DOHH2 (cell line): ENCODE measurements at regions not wholly inside any gene's neighbourhood (a gene's known extent, or its start where the extent isn't known, plus 50 kb on each side); places are given as distances from the start of the nearest gene placed in this dataset.

ENCODE experiments used
- H3F3A ChIP-seq: fragments of 200-600 bp; sonication (generic), shearing (Covaris generic); 2 replicates; pipeline ENCODE4 v1.6.0; 2016; ENCODE audit warnings: antibody characterized with exemption, mild to moderate bottlenecking; ENCODE audit not compliant: control insufficient read depth, insufficient read depth
- H3K27ac ChIP-seq: fragments of 200-600 bp; sonication (generic); 2 replicates; pipeline ENCODE4 v1.5.1; 2014; ENCODE audit warnings: low read depth, mild to moderate bottlenecking, low read length, moderate library complexity
- H3K27me3 ChIP-seq: fragments of 200-600 bp; sonication (generic); 2 replicates; pipeline ENCODE4 v1.6.1; 2014; ENCODE audit warnings: mild to moderate bottlenecking, low read length, mixed read lengths; ENCODE audit not compliant: control insufficient read depth
- H3K36me3 ChIP-seq: fragments of 200-600 bp; sonication (generic); 2 replicates; pipeline ENCODE4 v1.6.1; 2014; ENCODE audit warnings: mild to moderate bottlenecking, low read length, moderate library complexity, mixed read lengths; ENCODE audit not compliant: control insufficient read depth
- H3K4me1 ChIP-seq: fragments of 200-600 bp; sonication (generic); 2 replicates; pipeline ENCODE4 v1.6.1; 2014; ENCODE audit warnings: mild to moderate bottlenecking, low read length, mixed read lengths; ENCODE audit not compliant: control insufficient read depth
- H3K4me2 ChIP-seq: fragments of 200-600 bp; sonication (generic); 2 replicates; pipeline ENCODE4 v1.6.0; 2014; ENCODE audit warnings: mild to moderate bottlenecking, low read length, moderate library complexity
- H3K4me3 ChIP-seq: fragments of 200-600 bp; sonication (generic); 2 replicates; pipeline ENCODE4 v1.5.1; 2014; ENCODE audit warnings: mild to moderate bottlenecking, low read length, mixed read lengths
- H3K79me2 ChIP-seq: fragments of 200-600 bp; sonication (generic); 2 replicates; pipeline ENCODE4 v1.6.1; 2014; ENCODE audit warnings: mild to moderate bottlenecking, low read length, mixed read lengths; ENCODE audit not compliant: control insufficient read depth
- H3K9me2 ChIP-seq: fragments of 200-600 bp; sonication (generic); replicated peaks from 2 replicates; pipeline ENCODE4 v1.6.1; 2014; ENCODE audit warnings: mild to moderate bottlenecking, low read length, mixed read lengths; ENCODE audit not compliant: control insufficient read depth
- H3K9me3 ChIP-seq: fragments of 200-600 bp; sonication (generic); 2 replicates; pipeline ENCODE4 v1.6.1; 2014; ENCODE audit warnings: antibody characterized with exemption, low read length, mixed read lengths; ENCODE audit not compliant: control insufficient read depth, insufficient read depth
- H4K20me1 ChIP-seq: fragments of 200-600 bp; sonication (generic); 2 replicates; pipeline ENCODE4 v1.6.0; 2014; ENCODE audit warnings: low read depth, mild to moderate bottlenecking, antibody characterized with exemption, low read length, moderate library complexity; ENCODE audit not compliant: control insufficient read depth, insufficient read depth
- EZH2phosphoT487 ChIP-seq: fragments of 200-600 bp; sonication (generic); IDR thresholded peaks from 2 replicates; pipeline ENCODE4 v1.6.1; 2017; ENCODE audit warnings: borderline replicate concordance, mild to moderate bottlenecking, antibody characterized with exemption, low read length, moderate library complexity, mixed read lengths
- TF ChIP-seq, protein P1 (sequence below): fragments of 200-600 bp; sonication (generic); IDR thresholded peaks from one replicate; pipeline ENCODE4 v1.5.1; 2014; ENCODE audit warnings: antibody characterized with exemption, mild to moderate bottlenecking, low read depth, low read length; ENCODE audit not compliant: poor library complexity, severe bottlenecking

DNA sequence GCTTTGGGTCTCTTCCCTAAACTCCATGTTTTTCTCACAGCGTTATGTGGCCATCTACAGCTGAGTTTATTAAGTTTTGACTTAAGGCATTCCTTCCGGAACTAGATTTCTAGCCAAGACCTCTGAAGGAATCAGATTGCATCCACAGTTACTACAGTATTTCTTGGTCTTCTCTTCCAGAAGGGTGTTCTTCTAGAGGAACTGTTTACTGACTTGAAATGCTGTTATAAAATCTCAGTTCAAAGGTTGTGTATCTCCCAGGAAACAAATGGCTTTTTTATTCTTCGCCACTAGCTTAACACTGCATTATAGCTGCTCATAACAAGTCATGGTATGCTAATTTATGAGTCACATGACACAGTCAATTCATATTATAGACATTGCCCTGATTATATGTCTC is 55.3 kb upstream of the RAD23B start:
- Histone ChIP-seq H4K20me1 (no peaks in the 10 kb centered on the region), H3K9me2 (no peaks in the 10 kb centered on the region), H3K79me2 (no peaks in the 10 kb centered on the region), H3K27me3 (peaks cover 21% of the 10 kb centered on the region), H3F3A (no peaks in the 10 kb centered on the region), H3K36me3 (no peaks in the 10 kb centered on the region), H3K4me2 (no peak overlapping the region), H3K4me3 (no peak overlapping the region), H3K9me3 (no peaks in the 10 kb centered on the region), H3K4me1 (no peaks in the 10 kb centered on the region), H3K27ac (no peak overlapping the region)
- TF ChIP-seq, protein P1, sequence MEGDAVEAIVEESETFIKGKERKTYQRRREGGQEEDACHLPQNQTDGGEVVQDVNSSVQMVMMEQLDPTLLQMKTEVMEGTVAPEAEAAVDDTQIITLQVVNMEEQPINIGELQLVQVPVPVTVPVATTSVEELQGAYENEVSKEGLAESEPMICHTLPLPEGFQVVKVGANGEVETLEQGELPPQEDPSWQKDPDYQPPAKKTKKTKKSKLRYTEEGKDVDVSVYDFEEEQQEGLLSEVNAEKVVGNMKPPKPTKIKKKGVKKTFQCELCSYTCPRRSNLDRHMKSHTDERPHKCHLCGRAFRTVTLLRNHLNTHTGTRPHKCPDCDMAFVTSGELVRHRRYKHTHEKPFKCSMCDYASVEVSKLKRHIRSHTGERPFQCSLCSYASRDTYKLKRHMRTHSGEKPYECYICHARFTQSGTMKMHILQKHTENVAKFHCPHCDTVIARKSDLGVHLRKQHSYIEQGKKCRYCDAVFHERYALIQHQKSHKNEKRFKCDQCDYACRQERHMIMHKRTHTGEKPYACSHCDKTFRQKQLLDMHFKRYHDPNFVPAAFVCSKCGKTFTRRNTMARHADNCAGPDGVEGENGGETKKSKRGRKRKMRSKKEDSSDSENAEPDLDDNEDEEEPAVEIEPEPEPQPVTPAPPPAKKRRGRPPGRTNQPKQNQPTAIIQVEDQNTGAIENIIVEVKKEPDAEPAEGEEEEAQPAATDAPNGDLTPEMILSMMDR: no peak
- no peak for TF ChIP-seq EZH2phosphoT487

GRCh38 chr9:107228496-107229039 is 54.5 kb upstream of the RAD23B start:
- H3K4me2 ChIP-seq: no peak overlapping the region

GRCh38 chr9:107229241-107229741 is 53.8 kb upstream of the RAD23B start:
- H3K4me1 ChIP-seq: no peaks in the 10 kb centered on the region
- no peak overlapping the region for H3K4me3 ChIP-seq
- no peaks in the 10 kb centered on the region for H3F3A ChIP-seq
- no peak overlapping the region for H3K4me2 ChIP-seq
- no peak for TF ChIP-seq EZH2phosphoT487
- TF ChIP-seq, protein P1: no peak
- peaks cover 24% of the 10 kb centered on the region for H3K27me3 ChIP-seq
- no peaks in the 10 kb centered on the region for H3K9me3 ChIP-seq
- H3K36me3 ChIP-seq: no peaks in the 10 kb centered on the region
- H3K9me2 ChIP-seq: no peaks in the 10 kb centered on the region
- no peak overlapping the region for H3K27ac ChIP-seq
- H4K20me1 ChIP-seq: no peaks in the 10 kb centered on the region
- no peaks in the 10 kb centered on the region for H3K79me2 ChIP-seq

More at GRCh38 chr9:107228496-107229039, 54.5 kb upstream of the RAD23B start:
- no peak overlapping the region for H3K27ac ChIP-seq
- no peaks in the 10 kb centered on the region for H4K20me1 ChIP-seq
- H3K4me3 ChIP-seq: no peak overlapping the region
- H3K9me2 ChIP-seq: no peaks in the 10 kb centered on the region
- H3K79me2 ChIP-seq: no peaks in the 10 kb centered on the region
- no peaks in the 10 kb centered on the region for H3F3A ChIP-seq
- TF ChIP-seq EZH2phosphoT487: no peak
- TF ChIP-seq, protein P1: no peak
- no peaks in the 10 kb centered on the region for H3K9me3 ChIP-seq
- H3K4me1 ChIP-seq: no peaks in the 10 kb centered on the region
- H3K27me3 ChIP-seq: peaks cover 24% of the 10 kb centered on the region
- H3K36me3 ChIP-seq: no peaks in the 10 kb centered on the region
